B cell (primary cell): ENCODE measurements at regions not wholly inside any gene's neighbourhood (a gene's known extent, or its start where the extent isn't known, plus 50 kb on each side); places are given as distances from the start of the nearest gene placed in this dataset.

Experiments used
- ATAC-seq: fragments of 200-7000 bp; cut with Tn5 transposase; one replicate; pipeline ENCODE4 v1.10.0; 2021; ENCODE audit warnings: low read depth, mild to moderate bottlenecking, moderate number of reproducible peaks, moderate library complexity
- CTCF ChIA-PET: fragments of 350-600 bp; sonication (Branson Sonifier 250); formaldehyde crosslinking; loops from one replicate; lab custom pipeline; 2021; ENCODE audit warnings: antibody characterized with exemption, inconsistent platforms; lab: Charles Lee
- POLR2A ChIA-PET: fragments of 350-600 bp; sonication (Branson Sonifier 250); formaldehyde crosslinking; loops from one replicate; lab custom pipeline; 2021; ENCODE audit warnings: antibody characterized with exemption; lab: Charles Lee
- DNase-seq: peaks from one replicate; pipeline ENCODE4 v3.0.0; 2013
- H2AFZ ChIP-seq: 2 replicates; pipeline ENCODE4 v1.6.1; 2012; ENCODE audit warnings: mild to moderate bottlenecking, low read depth, low read length; ENCODE audit not compliant: insufficient read depth, poor library complexity, severe bottlenecking
- H3K27ac ChIP-seq, 2 donors: 1 replicate in 1 of 2; 2 replicates in 1 of 2; pipeline ENCODE4 v1.5.1; 2012 to 2013; ENCODE audit warnings: low read length in 2 of 2, mild to moderate bottlenecking in 2 of 2, moderate library complexity in 1 of 2
- H3K27me3 ChIP-seq, 4 experiments: fragments of 200-600 bp in 1 of 4; sonication (generic) in 1 of 4; replicated peaks in 1 of 4; 1 replicate in 2 of 4; 2 replicates in 2 of 4; pipeline versions ENCODE4 v1.6.1 to v1.7.0; 2013 to 2016; ENCODE audit warnings: low read length in 3 of 4, mild to moderate bottlenecking in 2 of 4, mixed read lengths in 1 of 4, moderate library complexity in 1 of 4; ENCODE audit not compliant: insufficient read depth in 4 of 4, control insufficient read depth in 3 of 4; ENCODE audit errors: control extremely low read depth in 1 of 4
- H3K36me3 ChIP-seq, 2 experiments: replicated peaks in 1 of 2; 1 replicate in 1 of 2; 2 replicates in 1 of 2; pipeline versions ENCODE4 v1.6.1 to v1.7.1; 2013; ENCODE audit warnings: low read length in 1 of 2; ENCODE audit not compliant: insufficient read depth in 2 of 2, control insufficient read depth in 1 of 2; ENCODE audit errors: control extremely low read depth in 1 of 2, extremely low read depth in 1 of 2
- H3K4me1 ChIP-seq, 2 donors: fragments of 200-600 bp in 1 of 2; sonication (generic) in 1 of 2; 1 replicate in 1 of 2; 2 replicates in 1 of 2; pipeline versions ENCODE4 v1.5.1 to v1.6.1; 2013 to 2017; ENCODE audit warnings: low read length in 2 of 2; ENCODE audit not compliant: control insufficient read depth in 2 of 2, insufficient read depth in 2 of 2
- H3K4me2 ChIP-seq: replicated peaks from 2 replicates; pipeline ENCODE3; 2012; ENCODE audit warnings: mild to moderate bottlenecking, low read depth, low read length; ENCODE audit not compliant: poor library complexity, severe bottlenecking
- H3K4me3 ChIP-seq, 5 experiments: fragments of 200-600 bp in 1 of 5; sonication (generic) in 1 of 5; 1 replicate in 3 of 5; 2 replicates in 2 of 5; pipeline versions ENCODE4 v1.5.1 to v1.7.0; 2011 to 2016; ENCODE audit warnings: low read length in 4 of 5, mild to moderate bottlenecking in 4 of 5, low read depth in 2 of 5, control low read depth in 1 of 5, moderate library complexity in 1 of 5; ENCODE audit not compliant: insufficient read depth in 1 of 5; ENCODE audit errors: control extremely low read depth in 1 of 5, extremely low read depth in 1 of 5
- H3K79me2 ChIP-seq: fragments of 200-600 bp; sonication (generic); one replicate; pipeline ENCODE4 v1.6.0; 2016; ENCODE audit warnings: low read length; ENCODE audit not compliant: control insufficient read depth, insufficient read depth
- H3K9ac ChIP-seq: fragments of 200-600 bp; sonication (generic); 2 replicates; pipeline ENCODE4 v1.6.1; 2017; ENCODE audit warnings: mild to moderate bottlenecking, low read length, moderate library complexity
- H3K9me3 ChIP-seq, 3 donors: one replicate each; pipeline versions ENCODE4 v1.6.1 to v1.7.1; 2013; ENCODE audit warnings: low read length in 2 of 3; ENCODE audit not compliant: control insufficient read depth in 2 of 3, insufficient read depth in 1 of 3; ENCODE audit errors: control extremely low read depth in 1 of 3
- H4K20me1 ChIP-seq: 2 replicates; pipeline ENCODE4 v1.6.0; 2012; ENCODE audit warnings: mild to moderate bottlenecking, low read length; ENCODE audit not compliant: insufficient read depth, control insufficient read depth, poor library complexity, severe bottlenecking
- H3K27ac Mint-ChIP-seq: one replicate; pipeline ENCODE4 v1.8.0; 2021; ENCODE audit warnings: mixed read lengths
- H3K27me3 Mint-ChIP-seq: one replicate; pipeline ENCODE4 v1.8.0; 2021; ENCODE audit warnings: mixed read lengths
- H3K4me1 Mint-ChIP-seq: one replicate; pipeline ENCODE4 v1.8.0; 2021; ENCODE audit warnings: mixed read lengths
- H3K4me3 Mint-ChIP-seq: one replicate; pipeline ENCODE4 v1.8.0; 2021; ENCODE audit warnings: mixed read lengths
- H3K9me3 Mint-ChIP-seq: one replicate; pipeline ENCODE4 v1.8.0; 2022; ENCODE audit warnings: mixed read lengths; ENCODE audit not compliant: insufficient read depth
- EZH2 ChIP-seq: IDR thresholded peaks from 2 replicates; pipeline ENCODE4 v1.6.1; 2012; ENCODE audit warnings: borderline replicate concordance, low read depth, mild to moderate bottlenecking, moderate library complexity, low read length; ENCODE audit not compliant: insufficient read depth, poor library complexity, severe bottlenecking
- WGBS: methylation state at CpG from one replicate; pipeline ENCODE4 v1.1.5; 2013; ENCODE audit warnings: missing lambda C conversion rate; ENCODE audit not compliant: insufficient coverage; 5-methylcytosine and 5-hydroxymethylcytosine counted together
- intact Hi-C: fragments of 100-400 bp; cut with micrococcal nuclease; formaldehyde crosslinking; loops from one replicate; pipeline ENCODE4 v1.10.0; 2022
- TF ChIP-seq, protein P1 (sequence below): fragments of 200-600 bp; IDR thresholded peaks from one replicate; pipeline ENCODE4 v1.8.0; 2022; ENCODE audit warnings: antibody characterized with exemption, mild to moderate bottlenecking

- Mint-ChIP-seq H3K27me3 (peaks cover 10% of the 10 kb centered on the region), H3K4me3 (no peak overlapping the region), H3K9me3 (no peaks in the 10 kb centered on the region), H3K4me1 (no peaks in the 10 kb centered on the region), H3K27ac (no peak overlapping the region)
- Histone ChIP-seq H3K4me2 (no peak overlapping the region), H3K27me3 (no peaks in the 10 kb centered on the region), H3K4me1 (no peaks in the 10 kb centered on the region), H3K79me2 (no peaks in the 10 kb centered on the region), H3K27ac (no peak overlapping the region), H3K9ac (no peak overlapping the region), H3K36me3 (no peaks in the 10 kb centered on the region), H3K4me3 (no peak overlapping the region), H4K20me1 (no peaks in the 10 kb centered on the region), H3K9me3 (no peaks in the 10 kb centered on the region), H2AFZ (no peak overlapping the region)
- ChIA-PET CTCF (no interaction called here), POLR2A (no interaction called here)
- TF ChIP-seq EZH2 = no peak
- TF ChIP-seq, protein P1, sequence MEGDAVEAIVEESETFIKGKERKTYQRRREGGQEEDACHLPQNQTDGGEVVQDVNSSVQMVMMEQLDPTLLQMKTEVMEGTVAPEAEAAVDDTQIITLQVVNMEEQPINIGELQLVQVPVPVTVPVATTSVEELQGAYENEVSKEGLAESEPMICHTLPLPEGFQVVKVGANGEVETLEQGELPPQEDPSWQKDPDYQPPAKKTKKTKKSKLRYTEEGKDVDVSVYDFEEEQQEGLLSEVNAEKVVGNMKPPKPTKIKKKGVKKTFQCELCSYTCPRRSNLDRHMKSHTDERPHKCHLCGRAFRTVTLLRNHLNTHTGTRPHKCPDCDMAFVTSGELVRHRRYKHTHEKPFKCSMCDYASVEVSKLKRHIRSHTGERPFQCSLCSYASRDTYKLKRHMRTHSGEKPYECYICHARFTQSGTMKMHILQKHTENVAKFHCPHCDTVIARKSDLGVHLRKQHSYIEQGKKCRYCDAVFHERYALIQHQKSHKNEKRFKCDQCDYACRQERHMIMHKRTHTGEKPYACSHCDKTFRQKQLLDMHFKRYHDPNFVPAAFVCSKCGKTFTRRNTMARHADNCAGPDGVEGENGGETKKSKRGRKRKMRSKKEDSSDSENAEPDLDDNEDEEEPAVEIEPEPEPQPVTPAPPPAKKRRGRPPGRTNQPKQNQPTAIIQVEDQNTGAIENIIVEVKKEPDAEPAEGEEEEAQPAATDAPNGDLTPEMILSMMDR = no peak
- ATAC-seq = no peak
- intact Hi-C loops = no loop called here
- DNase-seq = no peak
These were observed 202.1 kb downstream of the CENPC start for GRCh38 chr4:67343199-67343598.

- POLR2A ChIA-PET = no interaction called here
- no CpG with 5 or more reads among the region's 2 CpGs for WGBS
- Mint-ChIP-seq H3K4me3 (no peak overlapping the region), H3K9me3 (no peaks in the 10 kb centered on the region), H3K4me1 (no peaks in the 10 kb centered on the region), H3K27ac (no peak overlapping the region), H3K27me3 (peaks cover 10% of the 10 kb centered on the region)
- no peak overlapping the region for H3K4me2 ChIP-seq
- H3K4me1 ChIP-seq = no peaks in the 10 kb centered on the region
- intact Hi-C loops = no loop called here
- H3K79me2 ChIP-seq = no peaks in the 10 kb centered on the region
- no peak for TF ChIP-seq EZH2
- TF ChIP-seq, protein P1 = no peak
- ATAC-seq = no peak
- no peaks in the 10 kb centered on the region for H3K27me3 ChIP-seq
- H3K27ac ChIP-seq = no peak overlapping the region
- no peak for DNase-seq
- H4K20me1 ChIP-seq = no peaks in the 10 kb centered on the region
- H3K36me3 ChIP-seq = no peaks in the 10 kb centered on the region
- CTCF ChIA-PET = interaction anchor here (1.8 kb wide), 1 partner anchor 14 kb away, joined by 6 read pairs; no protein-coding TSS in a partner anchor
- H3K4me3 ChIP-seq = no peak overlapping the region
- H3K9me3 ChIP-seq = no peaks in the 10 kb centered on the region
- H2AFZ ChIP-seq = no peak overlapping the region
- H3K9ac ChIP-seq = no peak overlapping the region
These were observed 203.0 kb downstream of the CENPC start for GRCh38 chr4:67342291-67342690.
